Activated naive CD8-positive, alpha-beta T cell treated with anti-CD3 and anti-CD28 coated beads, Interleukin-2, amount 50 U/mL, for 24 hours (primary cell): ENCODE measurements at regions not wholly inside any gene's neighbourhood (a gene's known extent, or its start where the extent isn't known, plus 50 kb on each side); places are given as distances from the start of the nearest gene placed in this dataset.
"Not testable (repeated sequence)": the region's sequence is repeated elsewhere in the genome, so short reads cannot be mapped to it uniquely, and the experiment has no call there.

Source experiments
- ATAC-seq: fragments of 150-1000 bp; cut with Tn5 transposase; one replicate; pipeline ENCODE4 v1.10.0; 2021
- DNase-seq: peaks from one replicate; pipeline ENCODE4 v3.0.0; 2021
- H3K27ac Mint-ChIP-seq: one replicate; pipeline ENCODE4 v1.8.0; 2021; ENCODE audit warnings: mild to moderate bottlenecking, mixed read lengths
- H3K27me3 Mint-ChIP-seq: one replicate; pipeline ENCODE4 v1.8.0; 2021; ENCODE audit warnings: mixed read lengths
- H3K36me3 Mint-ChIP-seq: one replicate; pipeline ENCODE4 v1.8.0; 2021; ENCODE audit warnings: low read depth, mixed read lengths
- H3K4me1 Mint-ChIP-seq: one replicate; pipeline ENCODE4 v1.8.0; 2021; ENCODE audit warnings: mixed read lengths
- H3K4me3 Mint-ChIP-seq: one replicate; pipeline ENCODE4 v1.8.0; 2021; ENCODE audit warnings: mild to moderate bottlenecking, moderate library complexity, mixed read lengths
- H3K9me3 Mint-ChIP-seq: one replicate; pipeline ENCODE4 v1.8.0; 2021; ENCODE audit warnings: mixed read lengths

DNA sequence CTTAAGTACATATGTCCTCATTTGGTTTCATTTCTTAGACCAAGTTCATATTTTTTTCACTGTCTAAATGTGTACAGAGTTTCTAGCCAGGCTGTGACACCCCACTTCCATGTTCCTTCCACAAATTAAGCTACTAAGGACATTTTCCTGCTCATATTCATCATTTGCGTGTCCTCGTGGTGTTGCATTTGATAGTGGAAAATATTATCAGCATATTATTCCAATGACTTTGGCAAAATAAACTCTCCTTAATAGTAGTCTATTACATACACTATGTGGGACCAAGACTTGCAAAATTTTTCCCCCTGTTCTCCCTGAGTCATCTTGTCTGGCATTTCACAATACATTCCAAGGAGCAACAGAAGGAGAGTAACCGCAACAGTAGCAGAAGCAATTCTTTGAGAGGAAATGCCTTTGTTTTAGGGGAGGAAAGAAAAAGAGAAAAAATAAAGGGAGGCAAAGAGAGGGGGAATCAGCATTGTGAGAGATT, 599.2 kb downstream of the COL12A1 start:
- Mint-ChIP-seq H3K9me3 (peaks cover 3% of the 10 kb centered on the region), H3K4me1 (no peaks in the 10 kb centered on the region), H3K27me3 (no peaks in the 10 kb centered on the region), H3K4me3 (no peak overlapping the region), H3K36me3 (no peaks in the 10 kb centered on the region), H3K27ac (no peak overlapping the region)
- ATAC-seq (no peak), DNase-seq (no peak)

DNA sequence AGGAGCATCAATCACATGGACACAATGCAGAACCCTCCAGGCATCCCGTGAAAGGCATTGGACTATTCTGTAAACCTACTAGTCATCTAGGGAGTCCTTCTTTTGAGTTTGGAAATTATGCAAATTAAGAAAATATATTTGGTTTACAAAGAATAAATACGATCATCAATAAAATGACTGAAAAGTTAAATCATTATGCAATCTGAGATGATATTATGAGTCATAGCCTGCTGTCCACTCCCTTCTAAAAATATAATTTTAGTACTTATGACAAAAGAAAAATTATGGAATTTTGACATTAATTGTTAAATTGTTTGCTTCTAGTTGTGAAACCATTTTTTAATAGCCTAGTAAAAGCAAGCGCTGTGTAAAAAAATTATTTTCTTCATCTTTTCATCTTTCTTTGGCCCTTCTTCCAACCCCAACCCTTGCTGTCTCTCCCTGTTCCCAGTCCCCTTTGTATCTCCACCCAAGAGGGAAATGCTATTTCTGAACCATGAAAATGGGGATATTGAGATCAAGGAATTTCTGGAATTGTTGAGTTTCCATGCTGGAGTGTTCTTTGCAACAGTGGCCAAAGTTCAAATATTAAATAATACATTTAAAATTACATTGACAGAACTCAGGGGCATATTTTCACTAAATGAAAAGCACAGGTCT, 599.8 kb downstream of the COL12A1 start:
- no peaks in the 10 kb centered on the region for H3K4me1 Mint-ChIP-seq
- no peaks in the 10 kb centered on the region for H3K36me3 Mint-ChIP-seq
- ATAC-seq (no peak), DNase-seq (no peak)
- no peak overlapping the region for H3K27ac Mint-ChIP-seq
- peaks cover 3% of the 10 kb centered on the region for H3K9me3 Mint-ChIP-seq
- no peaks in the 10 kb centered on the region for H3K27me3 Mint-ChIP-seq
- H3K4me3 Mint-ChIP-seq = no peak overlapping the region

DNA sequence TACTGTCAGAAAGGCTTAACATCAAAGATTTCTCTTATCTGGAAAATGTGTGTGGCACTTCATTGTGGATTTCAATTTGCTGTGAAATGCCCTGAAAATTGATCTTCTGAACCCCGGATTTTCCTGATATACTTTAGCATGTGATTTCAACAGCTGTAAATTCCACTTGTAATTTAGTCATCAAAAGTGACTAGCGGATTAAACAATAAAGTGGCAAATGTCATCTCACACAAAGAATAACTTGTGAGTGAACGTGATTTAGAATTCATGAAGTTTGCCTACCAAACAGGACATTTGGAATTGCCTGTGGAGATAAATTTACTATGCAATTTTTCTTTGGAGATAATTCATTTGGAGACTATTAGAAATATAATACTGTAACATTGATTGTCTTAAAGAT, 601.6 kb downstream of the COL12A1 start:
- ATAC-seq (no peak), DNase-seq (no peak)
- H3K4me1 Mint-ChIP-seq = no peaks in the 10 kb centered on the region
- no peaks in the 10 kb centered on the region for H3K27me3 Mint-ChIP-seq
- peaks cover 3% of the 10 kb centered on the region for H3K9me3 Mint-ChIP-seq
- H3K4me3 Mint-ChIP-seq = no peak overlapping the region
- H3K36me3 Mint-ChIP-seq = no peaks in the 10 kb centered on the region
- no peak overlapping the region for H3K27ac Mint-ChIP-seq

DNA sequence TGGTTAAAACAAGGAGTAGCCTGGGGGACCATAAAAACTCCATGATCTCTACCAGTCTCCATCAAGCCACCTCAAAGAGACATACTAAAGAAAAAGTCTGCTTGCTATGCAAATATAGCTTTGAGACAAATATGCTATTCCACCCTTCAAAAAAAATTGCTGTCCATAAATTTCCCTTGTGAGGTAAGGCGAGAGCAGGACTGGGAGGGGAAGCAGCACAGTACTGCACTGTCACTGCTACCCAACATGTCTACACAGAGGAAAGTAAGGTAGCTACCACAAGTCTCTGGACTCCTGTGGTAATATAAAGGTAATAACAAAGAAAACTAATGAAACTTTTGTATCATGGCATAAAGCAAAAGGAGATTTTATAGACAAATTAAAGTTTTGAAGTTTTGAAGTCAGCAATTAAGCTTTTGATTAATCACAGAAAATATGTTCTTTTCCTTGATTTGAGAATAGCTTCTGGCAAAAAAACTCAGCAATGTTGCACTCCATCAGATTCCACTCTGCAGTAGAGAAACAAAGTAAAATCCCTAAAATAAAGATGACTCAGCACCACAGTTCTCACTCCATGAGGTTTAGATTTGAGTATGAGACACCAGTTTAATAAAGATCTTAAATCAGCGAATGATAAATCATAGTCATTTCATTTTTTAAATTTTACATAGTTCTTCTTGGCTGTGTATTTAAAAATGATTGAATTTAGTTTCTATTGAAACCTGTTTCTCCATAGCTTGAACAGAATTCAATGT, 602.4 kb downstream of the COL12A1 start:
- no peaks in the 10 kb centered on the region for H3K36me3 Mint-ChIP-seq
- H3K4me1 Mint-ChIP-seq = no peaks in the 10 kb centered on the region
- H3K9me3 Mint-ChIP-seq = peaks cover 3% of the 10 kb centered on the region
- DNase-seq (no peak), ATAC-seq (no peak)
- no peak overlapping the region for H3K27ac Mint-ChIP-seq
- no peak overlapping the region for H3K4me3 Mint-ChIP-seq
- H3K27me3 Mint-ChIP-seq = no peaks in the 10 kb centered on the region

DNA sequence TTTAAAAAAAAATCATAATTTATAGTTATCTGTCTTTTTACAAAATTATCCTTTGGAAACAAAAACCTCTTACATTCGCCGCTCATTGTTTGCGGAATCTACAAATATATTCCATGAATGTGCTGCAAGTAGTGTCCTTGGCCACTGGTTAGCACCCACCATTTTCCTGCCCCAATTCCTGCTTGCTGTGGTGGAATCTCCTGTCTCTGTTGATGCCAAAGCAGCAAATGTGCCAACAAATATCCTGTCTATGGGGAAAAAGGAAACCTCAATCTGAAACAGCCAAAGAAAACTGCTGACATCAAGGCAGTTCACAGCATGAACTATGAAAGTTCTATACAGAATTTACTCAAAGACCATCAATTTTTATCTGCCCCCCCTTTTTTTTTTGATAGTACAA, 603.6 kb downstream of the COL12A1 start:
- Mint-ChIP-seq H3K4me1 (no peaks in the 10 kb centered on the region), H3K36me3 (no peaks in the 10 kb centered on the region), H3K4me3 (no peak overlapping the region), H3K9me3 (peaks cover 6% of the 10 kb centered on the region), H3K27me3 (no peaks in the 10 kb centered on the region), H3K27ac (no peak overlapping the region)
- ATAC-seq (no peak), DNase-seq (no peak)

DNA sequence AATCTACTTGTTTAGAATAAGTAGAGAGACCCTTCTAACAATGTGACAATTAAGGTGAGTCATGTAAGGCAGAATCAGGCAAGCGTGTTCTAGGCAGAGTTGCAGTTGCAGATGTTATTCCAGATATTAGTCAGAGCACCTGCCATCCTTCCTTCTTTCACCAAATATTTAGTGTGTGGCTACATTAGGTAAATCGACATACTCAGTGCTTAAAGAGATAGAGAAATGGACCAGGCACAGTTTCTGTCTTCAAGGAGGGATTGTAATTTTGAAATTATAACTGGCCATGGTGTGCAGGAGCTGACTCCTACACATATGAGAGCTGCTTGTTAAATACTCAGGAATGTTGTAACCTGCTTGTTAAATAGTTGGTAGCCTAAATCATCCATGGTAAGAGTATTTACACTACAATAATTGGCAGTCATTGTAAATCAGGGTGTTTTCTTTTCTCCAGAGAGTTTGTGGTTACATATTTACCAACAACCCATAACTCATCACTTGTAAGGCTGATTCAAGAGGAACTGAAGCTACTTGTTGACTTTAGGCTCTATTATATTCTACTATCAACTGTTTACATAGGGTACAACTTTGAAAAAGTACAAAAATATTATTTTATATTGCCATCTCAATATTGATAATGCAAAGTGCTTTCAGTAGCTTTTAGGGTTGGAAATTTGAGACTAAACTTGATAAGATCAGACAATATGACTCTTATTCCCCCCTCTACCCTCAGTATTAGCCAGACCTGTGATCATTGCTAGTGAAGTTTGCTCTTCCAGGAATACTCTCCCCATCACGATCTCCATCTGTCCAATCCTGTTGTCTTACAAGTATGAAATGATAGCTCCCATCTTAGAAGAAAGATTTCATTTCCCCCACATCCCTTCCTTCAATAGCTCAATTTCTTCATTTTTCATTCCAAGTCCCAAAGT, 607.1 kb downstream of the COL12A1 start:
- H3K9me3 Mint-ChIP-seq = peaks cover 3% of the 10 kb centered on the region
- H3K27ac Mint-ChIP-seq = no peak overlapping the region
- no peak for DNase-seq

DNA sequence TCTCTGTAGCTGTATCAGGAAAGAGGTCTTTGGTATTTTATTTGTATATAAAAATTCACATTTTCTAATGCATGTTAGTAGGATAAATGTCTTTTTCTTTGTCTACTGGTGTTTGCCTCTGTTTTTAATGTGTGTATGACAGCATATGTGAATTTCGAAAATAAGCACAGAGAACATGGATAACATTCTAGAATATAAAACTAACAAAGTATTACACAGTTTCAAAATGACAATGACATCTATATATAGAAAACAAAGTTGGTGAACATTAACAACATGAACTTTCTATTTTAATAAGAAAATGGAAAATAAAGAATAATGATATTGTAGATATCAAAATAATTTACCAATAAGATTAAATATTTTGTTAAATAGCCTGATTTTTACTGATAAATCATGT, 608.0 kb downstream of the COL12A1 start:
- ATAC-seq (no peak), DNase-seq (no peak)
- no peaks in the 10 kb centered on the region for H3K4me1 Mint-ChIP-seq

More for the DNA sequence above, 607.1 kb downstream of the COL12A1 start:
- Mint-ChIP-seq H3K36me3 (no peaks in the 10 kb centered on the region), H3K4me3 (no peak overlapping the region), H3K4me1 (no peaks in the 10 kb centered on the region), H3K27me3 (no peaks in the 10 kb centered on the region)
- no peak for ATAC-seq

DNA sequence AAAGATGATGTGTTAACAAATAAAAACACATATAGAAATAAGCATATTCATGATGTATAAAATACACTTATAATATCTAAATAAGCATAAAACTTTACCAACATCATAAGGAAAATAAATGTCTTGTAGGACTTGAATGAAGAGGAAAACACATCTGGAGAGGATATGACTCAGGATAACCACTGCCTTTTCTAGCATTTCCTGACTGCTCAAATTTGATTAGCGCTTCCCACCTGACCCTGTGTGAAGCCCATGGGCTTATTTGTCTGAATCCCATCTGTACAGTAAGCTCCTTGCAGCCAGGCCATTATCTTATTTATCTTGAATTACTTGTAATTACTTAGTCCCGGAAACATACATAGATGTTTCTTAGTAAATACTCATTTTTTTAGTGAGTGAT, 608.6 kb downstream of the COL12A1 start:
- no peak for ATAC-seq
- H3K27ac Mint-ChIP-seq = no peak overlapping the region
- no peaks in the 10 kb centered on the region for H3K4me1 Mint-ChIP-seq
- H3K4me3 Mint-ChIP-seq = no peak overlapping the region
- peaks cover 3% of the 10 kb centered on the region for H3K9me3 Mint-ChIP-seq
- no peaks in the 10 kb centered on the region for H3K36me3 Mint-ChIP-seq
- H3K27me3 Mint-ChIP-seq = no peaks in the 10 kb centered on the region
- no peak for DNase-seq

More for the DNA sequence above, 608.0 kb downstream of the COL12A1 start:
- no peaks in the 10 kb centered on the region for H3K36me3 Mint-ChIP-seq
- H3K27ac Mint-ChIP-seq = no peak overlapping the region
- H3K4me3 Mint-ChIP-seq = no peak overlapping the region
- H3K9me3 Mint-ChIP-seq = peaks cover 3% of the 10 kb centered on the region
- H3K27me3 Mint-ChIP-seq = no peaks in the 10 kb centered on the region

DNA sequence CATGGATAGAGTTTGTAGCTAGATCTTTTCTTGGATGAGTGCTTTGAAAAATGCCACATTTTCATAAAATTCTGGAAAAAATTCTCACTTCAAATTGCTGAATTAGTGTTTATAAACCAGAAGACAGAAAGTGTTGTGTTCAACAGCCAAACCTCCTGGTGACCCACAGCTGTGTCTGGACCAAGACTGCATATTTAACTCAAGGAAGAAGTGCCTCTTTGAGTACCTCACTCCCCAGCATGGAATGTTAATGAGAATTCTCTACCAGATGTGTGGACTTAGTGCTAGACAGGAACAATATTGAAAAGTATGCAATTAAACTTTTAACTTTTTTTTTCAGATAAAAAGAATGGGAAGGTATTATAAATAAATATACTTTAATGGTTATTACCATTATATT, 609.3 kb downstream of the COL12A1 start:
- H3K4me3 Mint-ChIP-seq = no peak overlapping the region
- no peaks in the 10 kb centered on the region for H3K27me3 Mint-ChIP-seq
- H3K27ac Mint-ChIP-seq = no peak overlapping the region
- H3K9me3 Mint-ChIP-seq = peaks cover 3% of the 10 kb centered on the region
- H3K36me3 Mint-ChIP-seq = no peaks in the 10 kb centered on the region
- H3K4me1 Mint-ChIP-seq = no peaks in the 10 kb centered on the region
- ATAC-seq (no peak), DNase-seq (no peak)

DNA sequence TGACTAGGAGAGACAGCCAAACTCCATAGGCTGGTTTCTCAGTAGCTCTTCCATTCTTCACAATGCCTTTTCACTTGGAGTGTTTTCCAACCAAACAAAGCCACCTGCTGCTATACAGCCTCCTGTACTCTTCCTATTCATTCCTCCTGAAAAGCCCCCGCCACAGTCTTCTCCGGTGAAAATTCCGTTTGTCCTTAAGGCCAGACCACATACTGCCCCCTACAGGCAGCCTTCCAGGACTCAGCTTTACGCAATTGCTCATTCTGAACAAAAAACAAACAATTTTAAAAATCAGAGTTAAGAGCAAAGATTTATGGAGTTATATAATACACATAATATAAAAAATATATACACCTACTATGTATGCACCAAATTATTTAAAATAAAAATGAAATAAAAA, 611.5 kb downstream of the COL12A1 start:
- H3K27ac Mint-ChIP-seq, H3K4me3 Mint-ChIP-seq, ATAC-seq, H3K9me3 Mint-ChIP-seq, H3K4me1 Mint-ChIP-seq, H3K36me3 Mint-ChIP-seq, H3K27me3 Mint-ChIP-seq, DNase-seq: not testable (repeated sequence)

DNA sequence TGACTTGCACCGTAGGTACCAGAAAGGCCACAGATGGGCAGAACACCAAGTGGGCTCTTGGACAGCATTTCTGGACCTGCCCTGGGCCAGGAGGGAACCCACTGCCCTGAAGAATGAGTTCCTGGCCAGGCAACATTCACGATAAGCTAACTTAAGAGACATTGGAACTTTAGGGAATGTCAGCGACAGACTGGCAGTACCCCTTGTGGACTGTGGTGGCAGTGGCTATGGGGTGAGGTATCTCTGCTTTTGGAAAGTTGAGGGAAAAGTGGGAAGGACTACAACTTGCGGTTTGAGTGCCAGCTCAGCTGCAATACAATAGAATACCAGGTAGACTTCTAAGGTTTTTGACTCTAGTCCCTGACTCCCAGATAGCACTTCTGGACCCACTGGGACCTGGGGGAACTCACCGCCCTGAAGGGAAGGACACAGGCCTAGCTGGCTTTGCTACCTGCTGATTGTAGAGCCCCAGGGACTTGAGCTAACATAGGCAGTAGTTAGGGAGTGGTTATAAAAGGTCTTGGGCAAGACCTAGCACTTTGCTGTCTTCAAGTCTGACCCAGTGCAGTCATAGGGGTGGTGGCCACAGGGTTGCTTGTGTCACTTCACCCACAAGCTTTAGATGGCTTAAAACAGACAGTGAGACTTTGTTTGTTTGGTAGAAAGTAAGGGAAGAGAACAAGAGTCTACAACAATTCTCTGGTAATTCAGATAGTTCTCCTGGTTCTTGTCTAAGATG, 617.6 kb downstream of the COL12A1 start:
- Mint-ChIP-seq H3K27ac (no peak overlapping the region), H3K9me3 (peaks cover 3% of the 10 kb centered on the region), H3K4me3 (no peak overlapping the region), H3K27me3 (no peaks in the 10 kb centered on the region), H3K36me3 (no peaks in the 10 kb centered on the region), H3K4me1 (no peaks in the 10 kb centered on the region)
- no peak for DNase-seq
- ATAC-seq = no peak

DNA sequence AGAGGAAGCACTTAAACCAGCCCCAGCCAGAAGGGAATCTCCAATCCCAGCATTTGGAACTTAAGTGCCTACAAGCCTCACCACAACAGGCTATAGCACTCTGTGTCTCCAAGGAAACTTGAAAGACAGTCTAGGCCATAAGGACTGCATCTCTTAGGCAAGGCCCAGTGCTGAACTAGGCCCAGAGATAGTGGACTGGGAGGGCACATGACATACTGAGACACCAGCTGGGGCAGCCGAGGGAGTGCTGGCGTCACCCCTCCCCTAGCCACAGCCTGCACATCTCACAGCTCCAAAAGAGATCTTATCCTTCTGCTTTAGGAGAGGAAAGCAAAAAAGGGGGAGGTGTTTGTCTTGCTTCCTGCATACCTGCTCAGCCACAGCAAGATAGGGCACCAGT, 618.5 kb downstream of the COL12A1 start:
- Mint-ChIP-seq H3K9me3 (peaks cover 3% of the 10 kb centered on the region), H3K4me3 (no peak overlapping the region), H3K27ac (no peak overlapping the region), H3K4me1 (no peaks in the 10 kb centered on the region), H3K27me3 (no peaks in the 10 kb centered on the region), H3K36me3 (no peaks in the 10 kb centered on the region)
- DNase-seq (no peak), ATAC-seq (no peak)

DNA sequence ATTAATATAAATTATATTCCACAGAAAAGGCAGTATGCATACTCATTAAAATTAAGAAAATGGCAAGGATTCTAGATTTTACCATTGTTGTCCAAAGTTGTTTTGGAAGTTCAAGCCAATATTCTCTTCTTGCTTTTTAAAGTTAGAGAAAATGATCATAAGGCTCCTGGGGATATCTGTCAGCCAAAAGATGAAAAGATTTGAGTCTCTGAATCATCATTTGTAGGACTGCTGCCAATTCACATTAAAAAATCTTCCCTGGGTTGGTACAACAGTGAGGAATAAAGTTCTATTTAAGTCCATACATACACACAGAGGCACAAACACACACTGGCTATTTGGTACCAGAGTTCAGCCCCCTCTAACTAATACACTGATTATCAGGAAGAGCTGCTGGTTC, 620.1 kb downstream of the COL12A1 start:
- DNase-seq = no peak
- no peak for ATAC-seq

DNA sequence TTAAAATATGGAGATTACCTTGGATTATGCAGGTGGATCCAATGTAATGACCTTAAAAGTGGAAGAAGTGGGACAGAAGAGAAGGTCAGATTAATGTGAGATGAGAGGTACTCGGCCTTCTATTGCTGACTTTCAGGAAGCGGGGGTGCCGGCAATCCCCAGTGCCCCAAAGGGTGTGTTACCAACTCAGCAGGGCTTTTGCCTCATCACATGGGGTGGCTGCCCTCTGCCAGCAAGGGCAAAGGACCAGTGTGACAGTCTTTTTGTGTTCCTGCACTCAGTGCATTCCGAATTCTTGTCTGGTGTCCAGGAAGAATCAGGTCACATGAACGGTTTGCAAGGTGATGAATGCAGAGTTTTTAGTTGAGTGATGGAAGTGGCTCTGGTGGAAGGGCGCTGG, 624.2 kb downstream of the COL12A1 start:
- H3K27ac Mint-ChIP-seq = no peak overlapping the region
- no peak for ATAC-seq
- no peak overlapping the region for H3K4me3 Mint-ChIP-seq

More for the DNA sequence above, 620.1 kb downstream of the COL12A1 start:
- Mint-ChIP-seq H3K36me3 (no peaks in the 10 kb centered on the region), H3K4me1 (no peaks in the 10 kb centered on the region), H3K4me3 (no peak overlapping the region), H3K27me3 (no peaks in the 10 kb centered on the region), H3K9me3 (peaks cover 3% of the 10 kb centered on the region), H3K27ac (no peak overlapping the region)

More for the DNA sequence above, 624.2 kb downstream of the COL12A1 start:
- H3K27me3 Mint-ChIP-seq = no peaks in the 10 kb centered on the region
- H3K9me3 Mint-ChIP-seq = peaks cover under 1% of the 10 kb centered on the region
- DNase-seq = no peak
- H3K4me1 Mint-ChIP-seq = no peaks in the 10 kb centered on the region
- H3K36me3 Mint-ChIP-seq = no peaks in the 10 kb centered on the region
